CD4-positive, alpha-beta T cell treated with Interleukin-1 beta for 1 hour (primary cell): ENCODE measurements at regions not wholly inside any gene's neighbourhood (a gene's known extent, or its start where the extent isn't known, plus 50 kb on each side); places are given as distances from the start of the nearest gene placed in this dataset.

Experiments used
- DNase-seq, 2 donors: peaks; one replicate each; pipeline ENCODE4 v3.0.0-alpha.2; 2020 to 2022

DNA sequence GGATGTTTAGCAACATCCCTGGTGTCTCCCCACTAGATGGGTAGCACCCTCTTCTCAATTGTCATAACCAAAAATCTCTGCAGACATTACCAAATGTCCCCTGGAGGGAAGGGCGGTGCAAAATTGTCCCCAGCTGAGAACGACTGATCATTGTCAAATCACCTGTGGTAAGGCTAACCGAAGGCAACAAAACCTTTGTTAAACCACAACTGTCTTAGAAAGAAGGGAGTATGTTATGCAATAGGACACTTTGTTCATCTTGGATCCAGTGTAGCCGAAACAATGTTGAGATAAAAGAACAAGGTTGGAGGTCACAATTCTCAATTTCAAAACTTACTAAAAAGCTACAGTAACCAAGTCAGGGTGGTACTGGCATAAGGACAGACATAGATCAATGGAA lies 50.3 kb upstream of the ST3GAL5 start:
- no peak for DNase-seq
